Endothelial cell (in vitro differentiated cells): ENCODE measurements at regions not wholly inside any gene's neighbourhood (a gene's known extent, or its start where the extent isn't known, plus 50 kb on each side); places are given as distances from the start of the nearest gene placed in this dataset.

Source experiments
- DNase-seq: peaks from one replicate; pipeline ENCODE4 v3.0.0; 2021; ENCODE audit warnings: low spot score
- H3K27ac Mint-ChIP-seq: one replicate; pipeline ENCODE4 v1.8.0; 2021; ENCODE audit warnings: mixed read lengths, inconsistent platforms; ENCODE audit not compliant: unreplicated experiment
- H3K27me3 Mint-ChIP-seq: one replicate; pipeline ENCODE4 v1.8.0; 2021; ENCODE audit warnings: mild to moderate bottlenecking, moderate library complexity, mixed read lengths, inconsistent platforms; ENCODE audit not compliant: unreplicated experiment
- H3K36me3 Mint-ChIP-seq: one replicate; pipeline ENCODE4 v1.8.0; 2021; ENCODE audit warnings: mild to moderate bottlenecking, low read depth, mixed read lengths, inconsistent platforms; ENCODE audit not compliant: unreplicated experiment
- H3K4me1 Mint-ChIP-seq: one replicate; pipeline ENCODE4 v1.8.0; 2021; ENCODE audit warnings: mild to moderate bottlenecking, mixed read lengths, inconsistent platforms; ENCODE audit not compliant: unreplicated experiment
- H3K4me3 Mint-ChIP-seq: one replicate; pipeline ENCODE4 v1.8.0; 2021; ENCODE audit warnings: mild to moderate bottlenecking, mixed read lengths, inconsistent platforms; ENCODE audit not compliant: unreplicated experiment
- H3K9me3 Mint-ChIP-seq: one replicate; pipeline ENCODE4 v1.8.0; 2021; ENCODE audit warnings: mixed read lengths, inconsistent platforms; ENCODE audit not compliant: unreplicated experiment
- TF ChIP-seq, protein P1 (sequence below): fragments of 200-600 bp; sonication (generic); IDR thresholded peaks from one replicate; pipeline ENCODE4 v1.5.0; 2021; ENCODE audit warnings: antibody characterized with exemption; ENCODE audit not compliant: unreplicated experiment

DNA sequence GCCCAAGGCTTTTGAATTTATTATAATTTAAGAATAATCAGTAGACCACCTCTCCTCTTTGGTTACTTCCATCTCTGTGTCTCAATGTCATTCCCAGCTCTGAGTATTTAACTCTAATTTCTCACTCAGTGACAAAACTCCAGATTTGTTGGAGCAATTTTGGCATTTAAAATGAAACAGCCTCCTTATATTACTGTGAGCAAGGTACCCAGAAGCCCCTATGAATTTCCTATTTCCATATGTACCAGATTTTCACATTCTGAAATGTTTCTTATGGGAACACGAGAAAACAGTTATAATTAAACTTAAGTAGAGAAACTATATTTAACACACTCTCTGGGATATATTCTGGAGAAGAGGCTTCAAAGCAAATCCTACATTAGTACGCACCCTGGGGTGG, 285.4 kb upstream of the CDH8 start:
- Mint-ChIP-seq H3K27ac (no peak overlapping the region), H3K9me3 (no peaks in the 10 kb centered on the region), H3K27me3 (no peaks in the 10 kb centered on the region), H3K4me1 (no peaks in the 10 kb centered on the region), H3K36me3 (no peaks in the 10 kb centered on the region), H3K4me3 (no peak overlapping the region)
- no peak for DNase-seq
- TF ChIP-seq, protein P1, sequence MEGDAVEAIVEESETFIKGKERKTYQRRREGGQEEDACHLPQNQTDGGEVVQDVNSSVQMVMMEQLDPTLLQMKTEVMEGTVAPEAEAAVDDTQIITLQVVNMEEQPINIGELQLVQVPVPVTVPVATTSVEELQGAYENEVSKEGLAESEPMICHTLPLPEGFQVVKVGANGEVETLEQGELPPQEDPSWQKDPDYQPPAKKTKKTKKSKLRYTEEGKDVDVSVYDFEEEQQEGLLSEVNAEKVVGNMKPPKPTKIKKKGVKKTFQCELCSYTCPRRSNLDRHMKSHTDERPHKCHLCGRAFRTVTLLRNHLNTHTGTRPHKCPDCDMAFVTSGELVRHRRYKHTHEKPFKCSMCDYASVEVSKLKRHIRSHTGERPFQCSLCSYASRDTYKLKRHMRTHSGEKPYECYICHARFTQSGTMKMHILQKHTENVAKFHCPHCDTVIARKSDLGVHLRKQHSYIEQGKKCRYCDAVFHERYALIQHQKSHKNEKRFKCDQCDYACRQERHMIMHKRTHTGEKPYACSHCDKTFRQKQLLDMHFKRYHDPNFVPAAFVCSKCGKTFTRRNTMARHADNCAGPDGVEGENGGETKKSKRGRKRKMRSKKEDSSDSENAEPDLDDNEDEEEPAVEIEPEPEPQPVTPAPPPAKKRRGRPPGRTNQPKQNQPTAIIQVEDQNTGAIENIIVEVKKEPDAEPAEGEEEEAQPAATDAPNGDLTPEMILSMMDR = no peak

DNA sequence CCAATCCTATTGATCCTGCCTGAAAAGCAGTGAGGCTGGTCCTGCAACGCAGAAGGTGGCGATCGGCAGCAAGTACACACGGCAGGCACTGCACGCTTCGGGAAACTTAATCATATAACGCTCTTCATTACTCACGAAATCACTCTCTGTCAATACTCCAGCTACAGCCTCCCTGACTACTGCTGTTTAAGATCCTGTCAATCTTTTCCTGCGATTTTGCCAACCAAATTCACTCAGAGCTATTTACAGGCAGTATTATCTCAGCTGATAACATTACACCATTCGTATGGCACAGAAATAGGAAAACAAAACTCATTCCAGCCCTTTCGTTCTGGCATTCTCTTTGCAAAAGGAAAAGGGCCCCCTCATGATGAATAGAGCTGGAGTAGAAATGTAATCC, 262.4 kb upstream of the CDH8 start:
- TF ChIP-seq, protein P1 = no peak
- no peak for DNase-seq
- H3K36me3 Mint-ChIP-seq = no peaks in the 10 kb centered on the region
- H3K4me3 Mint-ChIP-seq = no peak overlapping the region
- no peak overlapping the region for H3K27ac Mint-ChIP-seq
- no peaks in the 10 kb centered on the region for H3K9me3 Mint-ChIP-seq
- no peaks in the 10 kb centered on the region for H3K4me1 Mint-ChIP-seq
- peaks cover 2% of the 10 kb centered on the region for H3K27me3 Mint-ChIP-seq

DNA sequence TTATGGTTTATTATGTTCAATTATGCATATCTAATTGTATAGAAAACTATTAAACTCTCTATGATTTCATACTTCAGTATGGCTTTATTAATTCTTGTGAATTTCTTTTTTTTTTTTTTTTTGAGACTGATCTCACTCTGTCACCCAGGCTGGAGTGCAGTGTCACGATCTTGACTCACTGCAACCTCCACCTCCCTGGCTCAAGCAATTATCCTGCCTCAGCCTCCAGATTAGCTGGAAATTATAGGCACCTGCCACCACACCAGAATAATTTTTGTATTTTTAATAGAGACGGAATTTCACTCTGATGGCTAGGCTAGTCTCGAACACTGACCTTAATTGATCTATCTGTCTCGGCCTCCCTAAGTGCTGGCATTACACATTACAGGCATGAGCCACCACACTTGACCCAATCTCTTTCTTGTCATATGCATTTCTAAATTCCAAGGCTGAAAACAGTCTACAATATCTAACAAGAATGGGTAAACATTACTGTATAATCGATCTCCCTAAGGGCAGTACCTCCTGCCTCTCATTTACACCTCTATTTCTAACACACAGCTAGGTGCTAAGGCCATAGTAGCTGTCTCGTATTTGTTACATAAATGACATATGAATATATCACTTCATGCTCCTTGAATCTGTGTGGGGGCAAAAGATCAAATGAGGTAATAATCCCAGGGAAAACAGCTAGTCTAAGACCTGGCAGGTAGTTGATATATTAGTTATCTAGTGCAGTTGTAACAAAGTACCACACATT, 258.2 kb upstream of the CDH8 start:
- DNase-seq = no peak
- TF ChIP-seq, protein P1 = no peak
- no peaks in the 10 kb centered on the region for H3K4me1 Mint-ChIP-seq
- H3K36me3 Mint-ChIP-seq = no peaks in the 10 kb centered on the region
- no peak overlapping the region for H3K27ac Mint-ChIP-seq
- H3K4me3 Mint-ChIP-seq = no peak overlapping the region
- H3K27me3 Mint-ChIP-seq = peaks cover 2% of the 10 kb centered on the region
- H3K9me3 Mint-ChIP-seq = no peaks in the 10 kb centered on the region

DNA sequence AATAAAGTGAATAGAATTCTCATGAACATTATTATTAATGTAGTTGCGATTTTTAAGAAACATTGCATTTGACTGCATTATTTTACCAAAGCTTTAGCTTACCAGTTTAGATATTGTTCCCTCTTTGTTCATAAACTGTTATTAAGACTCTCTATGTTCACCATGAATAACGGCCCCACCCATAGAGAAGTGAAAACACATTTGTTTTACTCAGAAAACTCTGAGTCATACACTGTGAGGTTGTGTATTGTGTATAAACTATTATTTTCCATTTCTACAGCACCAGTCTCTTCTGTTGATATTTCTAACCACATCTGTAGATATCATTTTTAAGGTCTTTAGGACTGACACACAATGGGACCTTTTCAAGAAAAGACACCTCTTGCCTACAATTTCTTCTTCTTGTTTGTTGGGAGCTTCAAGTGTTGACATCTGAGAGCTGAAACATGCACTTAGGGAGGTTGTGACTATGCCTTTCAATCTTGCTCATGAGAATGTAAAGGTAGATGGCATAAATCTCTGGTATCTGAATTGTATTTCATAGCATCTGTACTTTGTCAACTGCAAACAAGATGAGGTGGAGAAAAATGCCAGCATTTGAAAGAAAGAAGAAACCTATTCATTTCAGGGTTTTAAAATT, 252.9 kb upstream of the CDH8 start:
- H3K36me3 Mint-ChIP-seq = no peaks in the 10 kb centered on the region
- TF ChIP-seq, protein P1 = no peak
- no peak overlapping the region for H3K27ac Mint-ChIP-seq
- no peaks in the 10 kb centered on the region for H3K9me3 Mint-ChIP-seq
- H3K4me1 Mint-ChIP-seq = no peaks in the 10 kb centered on the region
- no peak overlapping the region for H3K4me3 Mint-ChIP-seq
- no peaks in the 10 kb centered on the region for H3K27me3 Mint-ChIP-seq
- no peak for DNase-seq

DNA sequence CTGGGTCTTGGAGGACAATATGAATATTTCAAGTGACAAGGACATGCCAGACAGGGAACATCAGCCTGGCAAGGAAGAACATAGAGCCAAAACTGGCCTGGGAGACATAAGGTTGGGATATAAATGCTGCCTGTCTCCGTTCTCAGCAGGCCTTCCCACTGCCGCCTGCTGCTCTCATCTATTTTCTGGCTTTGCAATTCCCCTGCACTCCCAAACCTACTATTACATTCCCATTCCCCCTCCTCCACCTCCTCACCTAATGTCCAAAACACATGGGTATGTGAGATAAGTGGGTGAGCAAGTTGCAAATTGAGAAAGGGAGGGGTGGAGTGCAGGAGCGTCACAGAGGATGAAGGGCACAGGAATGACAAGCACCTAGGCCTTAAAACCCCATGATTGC, 244.3 kb upstream of the CDH8 start:
- Mint-ChIP-seq H3K4me1 (no peaks in the 10 kb centered on the region), H3K36me3 (no peaks in the 10 kb centered on the region), H3K27ac (no peak overlapping the region)

More for the DNA sequence above, 244.3 kb upstream of the CDH8 start:
- TF ChIP-seq, protein P1 = no peak
- H3K9me3 Mint-ChIP-seq = no peaks in the 10 kb centered on the region
- H3K4me3 Mint-ChIP-seq = no peak overlapping the region
- DNase-seq = no peak
- no peaks in the 10 kb centered on the region for H3K27me3 Mint-ChIP-seq
